Mucosa of descending colon (tissue), 3 donors: ENCODE measurements at regions not wholly inside any gene's neighbourhood (a gene's known extent, or its start where the extent isn't known, plus 50 kb on each side); places are given as distances from the start of the nearest gene placed in this dataset.

Experiments used
- ATAC-seq: fragments of 200-7000 bp; cut with Tn5 transposase; one replicate; pipeline ENCODE4 v1.9.1; 2020; ENCODE audit warnings: mild to moderate bottlenecking, moderate library complexity
- DNase-seq, 3 donors: peaks; one replicate each; pipeline ENCODE4 v3.0.0-alpha.2; 2020
- H3K36me3 ChIP-seq: fragments of 200-600 bp; one replicate; pipeline ENCODE4 v1.8.0; 2021; ENCODE audit warnings: low read depth, mild to moderate bottlenecking
- H3K4me1 ChIP-seq: fragments of 200-600 bp; one replicate; pipeline ENCODE4 v1.8.0; 2021; ENCODE audit warnings: low read depth, mild to moderate bottlenecking
- H3K4me3 ChIP-seq: fragments of 200-600 bp; one replicate; pipeline ENCODE4 v1.8.0; 2021; ENCODE audit warnings: mild to moderate bottlenecking
- H3K9me3 ChIP-seq: fragments of 200-600 bp; one replicate; pipeline ENCODE4 v1.8.0; 2021; ENCODE audit warnings: mild to moderate bottlenecking
- intact Hi-C, 2 donors: fragments of 100-400 bp; cut with DNase I in 1 of 2; cut with micrococcal nuclease in 1 of 2; formaldehyde crosslinking; loops; one replicate each; pipeline versions ENCODE4 v1.11.0 to v1.11.1; 2022; cut with DNase I, micrococcal nuclease
- TF ChIP-seq, protein P1 (sequence below): fragments of 200-600 bp; IDR thresholded peaks from one replicate; pipeline ENCODE4 v1.8.0; 2022; ENCODE audit warnings: antibody characterized with exemption, mild to moderate bottlenecking
- donor health status: DM: no; HTN: no; CAD: no; lungs with moderate emphysema.
- donor health status: DM: no; HTN: no; CAD: no.
- donor health status: DM: no; HTN: yes; CAD: no.

GRCh38 chr10:88184543-88185297 is 321.3 kb downstream of the PTEN start:
- Histone ChIP-seq H3K4me3 (no peak overlapping the region), H3K9me3 (no peaks in the 10 kb centered on the region), H3K36me3 (no peaks in the 10 kb centered on the region), H3K4me1 (no peaks in the 10 kb centered on the region)
- TF ChIP-seq, protein P1, sequence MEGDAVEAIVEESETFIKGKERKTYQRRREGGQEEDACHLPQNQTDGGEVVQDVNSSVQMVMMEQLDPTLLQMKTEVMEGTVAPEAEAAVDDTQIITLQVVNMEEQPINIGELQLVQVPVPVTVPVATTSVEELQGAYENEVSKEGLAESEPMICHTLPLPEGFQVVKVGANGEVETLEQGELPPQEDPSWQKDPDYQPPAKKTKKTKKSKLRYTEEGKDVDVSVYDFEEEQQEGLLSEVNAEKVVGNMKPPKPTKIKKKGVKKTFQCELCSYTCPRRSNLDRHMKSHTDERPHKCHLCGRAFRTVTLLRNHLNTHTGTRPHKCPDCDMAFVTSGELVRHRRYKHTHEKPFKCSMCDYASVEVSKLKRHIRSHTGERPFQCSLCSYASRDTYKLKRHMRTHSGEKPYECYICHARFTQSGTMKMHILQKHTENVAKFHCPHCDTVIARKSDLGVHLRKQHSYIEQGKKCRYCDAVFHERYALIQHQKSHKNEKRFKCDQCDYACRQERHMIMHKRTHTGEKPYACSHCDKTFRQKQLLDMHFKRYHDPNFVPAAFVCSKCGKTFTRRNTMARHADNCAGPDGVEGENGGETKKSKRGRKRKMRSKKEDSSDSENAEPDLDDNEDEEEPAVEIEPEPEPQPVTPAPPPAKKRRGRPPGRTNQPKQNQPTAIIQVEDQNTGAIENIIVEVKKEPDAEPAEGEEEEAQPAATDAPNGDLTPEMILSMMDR: no peak
- peak; percentile 87 for ATAC-seq
- no peak for DNase-seq
- intact Hi-C loops: no loop called here

DNA sequence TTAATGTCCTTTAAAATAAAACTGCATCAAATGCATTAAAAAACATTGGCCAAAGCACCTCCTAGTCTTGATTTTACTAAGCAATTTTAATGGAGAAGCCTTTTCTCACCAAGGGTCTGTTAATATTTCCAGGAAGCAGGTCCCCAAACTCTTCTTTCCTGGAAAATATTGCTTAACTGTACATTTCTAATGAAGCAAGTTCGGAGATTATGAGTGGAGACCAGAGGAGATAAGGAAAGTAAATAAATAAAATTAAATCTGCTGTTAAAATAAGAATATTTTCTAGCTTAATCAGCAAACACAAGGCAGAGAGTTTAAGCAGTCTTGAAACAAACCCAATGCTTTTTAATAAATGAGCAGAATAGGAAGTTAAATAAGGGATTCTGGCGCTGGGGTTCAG is 322.4 kb downstream of the PTEN start:
- no peaks in the 10 kb centered on the region for H3K4me1 ChIP-seq
- no peak for ATAC-seq
- no peaks in the 10 kb centered on the region for H3K9me3 ChIP-seq
- TF ChIP-seq, protein P1: no peak
- intact Hi-C loops: no loop called here
- no peak for DNase-seq
- H3K4me3 ChIP-seq: no peak overlapping the region
- H3K36me3 ChIP-seq: no peaks in the 10 kb centered on the region

DNA sequence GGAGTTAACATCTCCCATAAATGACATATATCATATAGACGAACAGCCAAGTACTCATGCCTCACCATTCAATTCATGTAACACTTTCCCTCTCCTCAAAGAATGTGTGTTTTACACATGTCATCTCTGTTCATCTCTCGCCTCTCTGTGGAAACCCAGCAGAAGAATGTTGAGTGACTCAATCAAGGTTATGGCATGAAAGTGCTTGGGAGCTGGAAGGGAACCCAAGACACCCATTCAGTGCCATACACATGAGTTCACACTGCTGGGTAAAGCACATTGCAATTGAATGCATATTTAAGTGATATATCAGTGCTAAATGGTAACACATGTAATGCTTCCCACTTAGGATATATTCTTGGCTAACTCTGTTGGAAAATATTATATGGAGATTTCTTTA is 322.9 kb downstream of the PTEN start:
- ATAC-seq (no peak), DNase-seq (no peak)
- Histone ChIP-seq H3K36me3 (no peaks in the 10 kb centered on the region), H3K4me1 (no peaks in the 10 kb centered on the region), H3K9me3 (no peaks in the 10 kb centered on the region), H3K4me3 (no peak overlapping the region)
- intact Hi-C loops: no loop called here
- TF ChIP-seq, protein P1: no peak

- no peak overlapping the region for H3K4me3 ChIP-seq
- ATAC-seq (no peak), DNase-seq (no peak)
- no peaks in the 10 kb centered on the region for H3K4me1 ChIP-seq
- no peaks in the 10 kb centered on the region for H3K36me3 ChIP-seq
- intact Hi-C loops: no loop called here
- TF ChIP-seq, protein P1: no peak
- H3K9me3 ChIP-seq: no peaks in the 10 kb centered on the region
These were observed 324.0 kb downstream of the PTEN start for GRCh38 chr10:88187472-88187871.

GRCh38 chr10:88190123-88190522 is 326.7 kb downstream of the PTEN start:
- no peaks in the 10 kb centered on the region for H3K4me1 ChIP-seq
- H3K9me3 ChIP-seq: no peaks in the 10 kb centered on the region
- intact Hi-C loops: no loop called here
- ATAC-seq (peak; percentile 12), DNase-seq (peak in 1 of 3 donors; percentile 23)
- no peak overlapping the region for H3K4me3 ChIP-seq
- H3K36me3 ChIP-seq: no peaks in the 10 kb centered on the region
- TF ChIP-seq, protein P1: no peak
